ENCODE measurements at regions not wholly inside any gene's neighbourhood (a gene's known extent, or its start where the extent isn't known, plus 50 kb on each side); places are given as distances from the start of the nearest gene placed in this dataset.
A peak's percentile ranks its signal among the peaks of the same experiment; 100 is the strongest.
"Not testable (repeated sequence)": the region's sequence is repeated elsewhere in the genome, so short reads cannot be mapped to it uniquely, and the experiment has no call there.

- DNase-seq (ENCODE audit: low read depth): no peak
Measured at GRCh38 chr10:11691319-11691755, 50.8 kb upstream of the ECHDC3 start.

DNA sequence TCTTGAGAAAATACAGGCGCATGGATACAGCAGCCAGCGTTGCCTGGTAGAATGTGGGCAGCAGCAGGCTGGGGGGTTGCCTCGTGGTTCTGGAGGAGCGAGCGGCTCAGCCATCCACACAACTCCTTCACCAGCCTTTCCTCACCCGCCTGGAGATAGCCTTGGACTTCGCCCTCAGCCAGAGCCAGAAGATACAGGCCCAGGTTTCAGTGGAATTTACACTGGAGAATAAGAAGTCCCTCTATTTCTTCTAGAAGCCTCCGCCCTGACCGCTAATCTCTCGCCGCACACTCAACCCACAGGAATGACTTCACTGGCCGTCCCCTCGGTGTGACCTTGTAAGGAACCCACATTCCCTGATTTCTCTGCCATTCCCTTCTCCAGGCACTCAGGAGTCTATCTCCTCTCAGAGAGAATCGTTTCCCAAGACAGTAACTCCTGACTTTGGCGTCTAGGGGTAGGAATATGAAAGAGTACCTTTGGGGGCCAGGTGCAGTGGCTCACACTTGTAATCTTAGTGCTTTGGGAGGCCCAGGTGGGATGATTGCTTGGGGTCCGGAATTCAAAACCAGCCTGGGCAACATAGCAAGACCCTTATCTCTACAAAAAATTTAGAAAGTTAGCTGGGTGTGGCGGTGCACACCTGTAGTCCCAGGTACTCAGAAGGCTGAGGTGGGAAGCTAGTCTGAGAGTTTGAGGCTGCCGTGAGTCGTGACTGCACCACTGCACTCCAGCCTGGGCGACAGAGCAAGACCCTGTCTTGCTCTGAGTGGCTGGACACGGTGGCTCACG lies 52.0 kb upstream of the ECHDC3 start:
- DNase-seq (ENCODE audit: low read depth): no peak

- DNase-seq (ENCODE audit: low read depth): not testable (repeated sequence)
Measured at GRCh38 chr10:11688448-11688795, 53.8 kb upstream of the ECHDC3 start.

DNA sequence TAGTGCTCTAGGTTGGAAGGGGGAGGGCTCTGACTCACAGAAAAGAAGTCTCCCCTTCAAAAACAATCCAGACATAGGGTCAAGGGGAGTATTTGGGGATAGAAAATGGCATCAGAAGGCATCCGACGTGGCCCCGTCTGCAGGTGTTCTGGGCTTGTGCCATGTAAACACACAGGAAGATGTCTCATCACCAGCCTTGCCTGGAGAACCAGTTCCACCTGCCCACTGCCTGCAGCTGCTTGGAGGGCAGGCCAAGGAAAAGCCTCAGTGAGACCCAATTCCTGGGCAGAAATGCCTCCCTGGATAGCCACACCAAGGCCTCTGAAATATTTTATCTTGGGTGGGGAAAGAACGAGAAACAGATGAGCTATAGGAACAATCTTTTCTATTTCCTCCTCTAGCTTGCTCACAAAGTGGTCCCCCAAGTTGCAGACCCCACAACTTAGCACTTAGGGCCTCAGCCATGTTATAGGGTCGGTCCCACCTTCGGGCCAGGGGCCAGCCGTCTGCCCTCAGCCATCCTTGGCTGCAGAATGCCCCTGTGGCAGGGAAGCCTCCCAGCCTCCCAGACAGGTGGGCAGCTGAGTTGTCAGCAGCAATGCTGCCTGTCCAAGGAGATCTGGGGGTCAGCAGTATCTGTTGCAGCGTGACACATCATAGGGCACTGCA lies 54.3 kb upstream of the ECHDC3 start:
- no peak for DNase-seq (ENCODE audit: low read depth)

- DNase-seq (ENCODE audit: low read depth): no peak
Measured at GRCh38 chr10:11687357-11687771, 54.8 kb upstream of the ECHDC3 start.

- DNase-seq (ENCODE audit: low read depth): no peak
Measured at GRCh38 chr10:11685787-11686218, 56.4 kb upstream of the ECHDC3 start.

DNA sequence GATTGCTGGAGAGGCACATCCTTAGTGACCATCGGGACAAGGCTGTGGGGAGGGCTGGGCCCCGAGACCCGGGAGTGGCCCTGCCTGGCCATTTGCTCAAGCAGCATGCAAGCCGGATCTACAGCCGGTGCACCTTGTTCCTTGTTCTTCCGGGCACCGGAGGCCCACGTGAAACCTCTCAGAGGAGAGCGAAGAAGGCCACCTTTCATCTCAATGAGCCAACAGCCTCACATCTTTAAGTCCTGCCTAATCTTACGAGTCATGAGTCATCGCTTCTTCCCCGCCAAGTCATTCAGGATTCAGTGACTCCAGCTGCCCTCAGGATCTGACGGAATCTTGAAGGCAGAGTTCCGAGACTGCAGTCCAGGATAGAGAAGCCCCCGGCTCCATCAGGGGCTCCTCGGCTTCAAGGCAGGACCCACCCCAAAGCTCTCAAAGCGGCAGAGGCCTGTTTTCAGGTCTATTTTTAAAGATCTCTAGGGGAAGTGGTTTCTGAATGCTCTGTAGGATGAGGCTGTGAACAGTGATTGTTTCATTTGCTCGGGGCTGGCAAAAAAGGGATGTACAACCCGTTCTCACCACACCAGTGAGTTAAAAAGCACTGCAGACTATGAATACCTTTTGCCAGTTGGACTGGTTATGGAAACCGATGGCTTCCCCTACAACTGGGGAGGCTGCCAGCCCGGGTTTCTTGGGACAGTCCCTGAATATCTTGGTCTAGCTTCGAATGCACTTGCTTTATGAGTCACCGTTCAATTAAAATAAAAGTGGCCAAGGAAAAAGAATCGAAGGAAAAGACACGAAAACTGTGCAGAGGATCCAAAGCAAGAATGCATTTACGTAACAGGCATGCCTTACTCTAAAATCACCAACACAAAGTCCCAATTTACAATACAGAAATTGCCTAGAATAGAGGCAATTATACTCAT lies 57.2 kb upstream of the ECHDC3 start:
- peak; percentile 71 for DNase-seq (ENCODE audit: low read depth)

DNA sequence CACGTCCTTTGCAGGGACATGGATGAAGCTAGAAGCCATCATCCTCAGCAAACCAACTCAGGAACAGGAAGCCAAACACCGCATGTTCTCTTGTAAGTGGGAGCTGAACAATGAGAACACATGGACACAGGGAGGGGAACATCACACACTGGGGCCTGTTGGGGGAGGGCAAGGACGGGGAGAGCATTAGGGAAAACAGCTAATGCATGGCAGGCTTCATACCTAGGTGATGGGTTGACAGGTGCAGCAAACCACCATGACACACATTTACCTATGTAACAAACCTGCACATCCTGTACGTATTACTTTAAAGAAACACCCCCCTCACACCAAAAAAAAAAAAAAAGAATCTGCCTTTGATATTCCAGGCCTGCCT lies 57.9 kb upstream of the ECHDC3 start:
- not testable (repeated sequence) for DNase-seq (ENCODE audit: low read depth)

DNA sequence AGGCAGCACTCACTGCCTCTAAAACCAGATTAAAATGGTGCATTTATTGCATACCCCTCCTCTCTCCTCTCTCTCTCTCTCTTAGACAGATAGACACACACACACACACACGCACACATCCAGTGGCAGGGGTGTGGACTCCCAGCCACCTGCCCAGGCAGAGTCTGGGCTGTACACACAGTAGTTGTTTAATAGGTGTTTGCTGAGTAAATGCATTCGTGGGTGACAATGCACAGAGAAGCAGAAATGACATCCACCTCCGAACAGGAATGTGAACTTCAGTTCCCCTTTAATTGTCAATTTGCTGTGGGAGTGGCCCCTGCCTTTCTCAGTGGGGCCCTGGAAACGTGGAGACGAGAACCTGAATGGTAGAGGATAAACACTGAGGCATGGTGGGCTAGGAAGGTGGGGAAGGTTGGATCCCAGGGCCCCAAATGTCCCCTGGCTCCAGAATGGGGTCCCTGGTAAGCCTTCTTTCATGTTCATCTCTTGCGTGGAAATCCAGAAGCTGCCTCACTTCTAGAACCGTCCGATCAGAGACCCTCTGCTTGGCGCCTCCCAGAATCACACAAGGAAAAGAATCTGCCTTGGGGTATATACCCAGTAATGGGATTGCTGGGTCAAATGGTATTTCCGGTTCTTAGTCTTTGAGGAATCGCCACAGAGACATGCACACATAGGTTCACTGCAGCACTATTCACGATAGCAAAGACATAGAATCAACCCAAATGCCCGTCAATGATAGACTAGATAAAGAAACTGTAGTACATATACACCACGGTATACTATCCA lies 58.5 kb upstream of the ECHDC3 start:
- DNase-seq (ENCODE audit: low read depth): no peak

DNA sequence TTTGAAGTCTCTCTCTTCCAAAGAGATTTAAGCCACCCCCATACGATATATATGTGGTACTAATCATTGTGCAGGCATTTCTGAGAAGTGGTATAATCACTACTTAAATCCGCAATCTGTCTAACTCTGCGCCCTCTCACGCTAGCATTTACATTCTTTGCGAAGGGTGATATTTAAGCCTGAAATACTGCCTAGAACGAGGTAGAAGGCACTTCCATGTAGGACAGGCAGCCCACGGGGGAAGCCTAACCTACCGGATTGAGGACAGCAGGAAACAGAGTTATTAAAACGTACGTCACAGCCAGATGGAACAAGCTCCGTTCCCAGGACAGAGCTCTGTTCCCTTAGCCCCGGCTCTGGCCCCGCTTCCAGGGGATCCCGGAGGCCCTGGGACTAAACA lies 59.3 kb upstream of the ECHDC3 start:
- no peak for DNase-seq (ENCODE audit: low read depth)

GRCh38 chr10:11682267-11682683 lies 59.9 kb upstream of the ECHDC3 start:
- no peak for DNase-seq (ENCODE audit: low read depth)

- no peak for DNase-seq (ENCODE audit: low read depth)
Measured at GRCh38 chr10:11680496-11680895, 61.7 kb upstream of the ECHDC3 start.

DNA sequence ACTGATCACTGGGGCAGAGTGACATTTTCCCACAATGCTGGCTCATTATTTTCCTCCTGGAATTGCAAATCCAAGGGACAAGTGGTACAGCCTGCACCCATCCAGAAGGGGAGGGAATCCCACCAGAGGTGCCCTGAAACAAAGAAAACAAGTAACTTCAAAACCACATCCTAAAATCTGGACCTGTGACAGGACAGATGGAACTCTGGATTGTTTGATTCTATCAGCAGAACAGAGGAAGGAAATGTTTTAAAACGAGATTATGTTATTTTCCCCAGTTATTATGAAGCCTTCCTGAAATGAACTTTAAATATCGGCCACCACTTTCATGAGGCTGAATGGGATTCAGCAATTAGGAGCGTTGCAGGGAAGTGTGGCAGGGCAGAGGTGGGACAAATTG lies 62.2 kb upstream of the ECHDC3 start:
- no peak for DNase-seq (ENCODE audit: low read depth)

DNA sequence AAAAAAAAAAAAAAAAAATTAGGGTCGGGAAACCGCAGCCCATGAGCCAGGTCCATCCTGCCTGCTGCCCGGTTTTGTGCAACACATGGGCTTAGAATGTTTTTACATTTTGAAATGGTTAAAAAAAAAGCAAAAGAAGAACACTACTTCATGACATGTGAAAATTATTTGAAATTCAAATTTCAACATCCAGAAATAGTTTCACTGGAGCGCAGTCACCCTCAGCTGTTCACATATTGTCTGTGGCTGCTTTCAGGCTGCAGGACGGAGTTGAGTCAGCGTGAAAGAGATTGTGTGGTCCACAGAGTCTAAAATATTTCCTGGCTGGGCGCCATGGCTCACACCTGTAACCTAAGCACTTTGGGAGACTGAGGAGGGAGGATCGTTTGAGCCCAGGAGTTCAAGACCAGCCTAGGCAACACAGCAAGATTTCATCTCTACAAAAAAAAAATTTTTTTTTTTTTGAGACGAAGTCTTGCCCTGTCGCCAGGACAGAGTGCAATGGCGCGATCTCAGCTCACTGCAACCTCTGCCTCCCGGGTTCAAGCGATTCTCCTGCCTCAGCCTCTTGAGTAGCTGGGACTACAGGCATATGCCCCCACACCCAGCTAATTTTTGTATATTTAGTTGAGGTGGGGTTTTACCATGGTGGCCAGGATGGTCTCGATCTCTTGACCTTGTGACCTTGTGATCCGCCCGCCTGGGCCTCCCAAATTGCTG lies 63.9 kb upstream of the ECHDC3 start:
- peak; percentile 17 for DNase-seq (ENCODE audit: low read depth)

DNA sequence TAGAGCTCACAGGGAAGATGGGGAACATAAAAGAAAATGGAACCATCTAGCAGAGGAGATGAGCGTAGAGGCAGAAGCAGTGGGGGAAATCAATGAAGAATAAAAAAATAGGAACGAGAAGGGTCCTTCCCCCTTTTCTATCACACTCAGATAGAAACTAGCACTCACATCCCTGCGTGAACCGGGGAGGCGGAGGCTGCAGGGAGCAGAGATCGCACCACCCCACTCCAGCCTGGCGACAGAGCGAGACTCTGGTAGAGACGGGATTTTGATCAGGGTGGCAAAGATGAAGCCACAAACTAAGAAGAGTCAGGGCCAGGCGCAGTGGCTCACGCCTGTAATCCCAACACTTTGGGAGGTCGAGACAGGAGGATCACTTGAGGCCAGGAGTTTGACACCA lies 64.7 kb upstream of the ECHDC3 start:
- DNase-seq (ENCODE audit: low read depth): no peak

DNA sequence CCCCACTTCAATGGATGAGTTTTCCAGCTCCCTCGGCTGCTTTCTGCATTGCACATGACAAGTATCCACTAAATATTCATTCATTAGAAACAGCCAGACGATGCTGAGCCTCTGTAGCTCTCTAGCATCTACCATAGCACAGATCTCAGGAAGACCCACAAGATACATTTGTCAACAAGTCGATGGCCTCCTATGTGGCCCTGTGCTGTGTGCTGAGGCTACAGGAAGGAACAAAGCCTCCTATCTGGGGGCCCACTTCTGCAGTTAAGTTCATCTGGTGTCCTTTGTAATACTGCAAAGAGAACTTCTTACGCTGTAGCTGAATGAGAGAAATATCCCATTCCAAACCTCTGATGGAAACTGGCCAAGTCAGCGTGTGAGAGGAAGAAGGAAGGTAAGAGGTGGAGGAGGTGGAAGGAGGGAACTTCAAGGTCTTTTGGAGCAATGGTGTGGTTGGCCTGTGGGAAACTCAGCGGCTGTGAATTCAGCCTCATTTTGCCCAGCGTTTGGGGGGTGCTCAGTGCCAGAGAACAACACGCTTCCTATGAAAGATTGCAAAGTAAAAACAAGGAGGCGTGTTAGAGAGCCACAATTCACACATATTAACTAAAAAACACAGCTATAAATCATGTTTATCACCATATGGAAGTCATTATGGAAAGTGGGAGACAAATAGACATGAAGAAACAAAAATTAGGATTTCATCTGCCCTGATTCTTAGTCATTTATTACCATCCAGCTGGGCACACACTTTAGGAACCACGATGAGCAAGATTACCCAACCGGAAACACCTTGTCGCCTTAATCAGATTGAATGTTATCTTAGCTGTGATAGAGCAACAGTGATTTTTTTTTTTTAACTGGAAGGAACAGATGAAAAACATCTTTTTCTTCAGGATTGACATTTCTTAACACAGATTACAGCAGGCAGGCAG lies 62.2 kb upstream of the USP6NL start:
- DNase-seq (ENCODE audit: low read depth): peak; percentile 66

DNA sequence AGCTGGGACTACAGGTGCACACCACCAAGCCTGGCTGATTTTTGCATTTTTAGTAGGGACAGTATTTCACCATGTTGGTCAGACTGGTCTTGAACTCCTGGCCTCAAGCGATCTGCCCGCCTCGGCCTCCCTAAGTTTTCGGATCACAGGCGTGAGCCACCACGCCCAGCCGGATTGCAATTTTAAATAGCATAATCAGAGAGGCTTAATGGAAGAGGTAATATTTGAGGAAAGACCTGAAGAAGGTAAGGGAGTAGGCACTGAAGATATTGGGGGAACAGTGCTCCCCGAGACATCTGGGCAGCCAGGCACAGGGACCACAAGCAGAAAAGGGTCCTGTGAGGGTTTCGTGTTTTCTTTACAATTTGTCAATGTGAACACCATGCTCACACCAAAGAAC lies 61.4 kb upstream of the USP6NL start:
- DNase-seq (ENCODE audit: low read depth): no peak

DNA sequence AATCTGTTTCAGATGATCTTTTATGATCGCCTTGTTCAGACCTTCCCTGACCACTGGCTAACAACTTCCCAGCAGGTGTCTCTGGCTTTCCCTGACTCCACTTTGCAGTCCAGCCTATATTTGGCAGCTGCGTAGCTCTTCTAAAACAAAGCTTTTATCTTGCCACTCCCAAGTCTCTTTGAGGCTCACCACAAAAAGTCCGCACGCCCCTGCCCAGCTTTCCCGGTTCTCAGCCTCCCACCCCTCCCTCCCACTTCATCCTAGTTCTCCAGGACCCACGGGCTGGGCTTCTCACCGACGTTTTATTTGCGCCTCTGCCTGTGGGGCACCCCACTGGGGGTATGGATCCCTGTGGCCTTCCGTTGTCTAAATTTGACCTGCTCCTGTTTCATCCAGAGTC lies 58.9 kb upstream of the USP6NL start:
- DNase-seq (ENCODE audit: low read depth): no peak

- DNase-seq (ENCODE audit: low read depth): no peak
Measured at GRCh38 chr10:11668847-11669610, 57.6 kb upstream of the USP6NL start.
